H1 (cell line): ENCODE measurements at regions not wholly inside any gene's neighbourhood (a gene's known extent, or its start where the extent isn't known, plus 50 kb on each side); places are given as distances from the start of the nearest gene placed in this dataset.

ENCODE experiments used
- CTCF ChIA-PET: fragments of 300-600 bp; sonication (Branson Sonifier 250); formaldehyde crosslinking; loops from one replicate; lab custom pipeline; 2021; ENCODE audit not compliant: partially characterized antibody; lab: Charles Lee
- POLR2A ChIA-PET: fragments of 300-600 bp; sonication (Branson Sonifier 250); formaldehyde crosslinking; loops from one replicate; lab custom pipeline; 2021; ENCODE audit warnings: inconsistent platforms; ENCODE audit not compliant: partially characterized antibody; lab: Charles Lee
- DNase-seq, 2 experiments: peaks; one replicate each; pipeline versions ENCODE4 v3.0.0 to v3.0.0-alpha.2; 2010 to 2022; ENCODE audit warnings: low spot score in 2 of 2, low read depth in 1 of 2, mixed read lengths in 1 of 2
- FAIRE-seq: peaks from 2 replicates; lab custom pipeline; 2011; peaks lifted over from hg19 to GRCh38; lab: Jason Lieb, UNC
- H2AFZ ChIP-seq: 2 replicates; pipeline ENCODE4 v1.8.1; 2012; ENCODE audit warnings: low read length, inconsistent platforms
- H2AK5ac ChIP-seq: 2 replicates; pipeline ENCODE4 v1.6.1; 2013; ENCODE audit warnings: low read depth, low read length
- H2BK120ac ChIP-seq: replicated peaks from 2 replicates; pipeline ENCODE3; 2013; ENCODE audit warnings: low read depth, low read length, inconsistent platforms
- H2BK12ac ChIP-seq: 2 replicates; pipeline ENCODE4 v1.6.1; 2013; ENCODE audit warnings: low read depth, low read length
- H2BK15ac ChIP-seq: 2 replicates; pipeline ENCODE4 v1.6.1; 2013; ENCODE audit warnings: low read length
- H2BK20ac ChIP-seq: 2 replicates; pipeline ENCODE4 v1.6.1; 2013; ENCODE audit warnings: low read length
- H2BK5ac ChIP-seq: 2 replicates; pipeline ENCODE4 v1.6.1; 2013; ENCODE audit warnings: low read depth, low read length
- H3K14ac ChIP-seq: 2 replicates; pipeline ENCODE4 v1.6.1; 2013; ENCODE audit warnings: inconsistent platforms; ENCODE audit not compliant: insufficient read length
- H3K18ac ChIP-seq: 2 replicates; pipeline ENCODE4 v1.6.1; 2013; ENCODE audit warnings: low read length; ENCODE audit errors: extremely low read depth
- H3K23ac ChIP-seq: 2 replicates; pipeline ENCODE4 v1.6.1; 2013; ENCODE audit warnings: inconsistent platforms; ENCODE audit not compliant: insufficient read length
- H3K23me2 ChIP-seq: 2 replicates; pipeline ENCODE4 v1.6.1; 2013; ENCODE audit warnings: low read depth, low read length
- H3K27ac ChIP-seq: 2 replicates; pipeline ENCODE4 v1.6.1; 2011; ENCODE audit warnings: low read depth, low read length, inconsistent platforms
- H3K27me3 ChIP-seq, 4 experiments: replicated peaks in 1 of 4; 1 replicate in 1 of 4; 2 replicates in 3 of 4; pipeline versions ENCODE4 v1.6.1 to v1.8.1; 2011 to 2013; ENCODE audit warnings: low read length in 3 of 4, mild to moderate bottlenecking in 3 of 4, inconsistent platforms in 2 of 4, mixed read lengths in 2 of 4, moderate library complexity in 1 of 4; ENCODE audit not compliant: control insufficient read depth in 3 of 4, insufficient read depth in 3 of 4; ENCODE audit errors: extremely low read depth in 1 of 4
- H3K36me3 ChIP-seq, 4 experiments: 2 replicates each; pipeline versions ENCODE4 v1.6.1 to v1.8.1; 2011 to 2013; ENCODE audit warnings: mild to moderate bottlenecking in 4 of 4, low read length in 3 of 4, moderate library complexity in 2 of 4, control low read depth in 1 of 4, inconsistent platforms in 1 of 4; ENCODE audit not compliant: insufficient read depth in 4 of 4, control insufficient read depth in 2 of 4
- H3K4ac ChIP-seq: replicated peaks from 2 replicates; pipeline ENCODE3; 2013; ENCODE audit warnings: low read length, low read depth, mixed read lengths, inconsistent platforms; ENCODE audit not compliant: insufficient read length
- H3K4me1 ChIP-seq, 4 experiments: replicated peaks in 1 of 4; 1 replicate in 1 of 4; 2 replicates in 3 of 4; pipeline versions ENCODE4 v1.6.1 to v1.8.1; 2011 to 2013; ENCODE audit warnings: low read length in 3 of 4, inconsistent platforms in 2 of 4, mixed read lengths in 1 of 4; ENCODE audit not compliant: insufficient read depth in 4 of 4, control insufficient read depth in 3 of 4
- H3K4me2 ChIP-seq, 2 experiments: 2 replicates each; pipeline versions ENCODE4 v1.6.1 to v1.8.1; 2011 to 2013; ENCODE audit warnings: low read depth in 2 of 2, low read length in 2 of 2, control low read depth in 1 of 2, inconsistent platforms in 1 of 2, mild to moderate bottlenecking in 1 of 2; ENCODE audit not compliant: insufficient read depth in 1 of 2
- H3K4me3 ChIP-seq, 4 experiments: fragments of 200-600, 300-600 bp in 1 of 4; sonication (generic), shearing (Covaris generic), sonication (Bioruptor Twin) in 1 of 4; 2 replicates each; pipeline versions ENCODE4 v1.5.1 to v1.8.1; 2011 to 2016; ENCODE audit warnings: low read length in 4 of 4, low read depth in 3 of 4, control low read depth in 2 of 4, inconsistent platforms in 2 of 4, mild to moderate bottlenecking in 2 of 4, mixed read lengths in 1 of 4, moderate library complexity in 1 of 4; ENCODE audit not compliant: insufficient read depth in 2 of 4; ENCODE audit errors: extremely low read depth in 1 of 4
- H3K56ac ChIP-seq: replicated peaks from 2 replicates; pipeline ENCODE3; 2013; ENCODE audit warnings: low read depth, mild to moderate bottlenecking, mixed read lengths, low read length, inconsistent platforms; ENCODE audit not compliant: insufficient read length
- H3K79me1 ChIP-seq: 2 replicates; pipeline ENCODE4 v1.6.1; 2013; ENCODE audit warnings: low read depth, low read length, control low read depth
- H3K79me2 ChIP-seq, 2 experiments: 2 replicates each; pipeline versions ENCODE4 v1.6.1 to v1.8.1; 2012 to 2013; ENCODE audit warnings: low read length in 2 of 2, mild to moderate bottlenecking in 2 of 2, inconsistent platforms in 1 of 2; ENCODE audit not compliant: insufficient read depth in 2 of 2, control insufficient read depth in 1 of 2
- H3K9ac ChIP-seq, 4 experiments: replicated peaks in 1 of 4; 1 replicate in 1 of 4; 2 replicates in 3 of 4; pipeline versions ENCODE4 v1.6.1 to v1.8.1; 2011 to 2013; ENCODE audit warnings: low read depth in 3 of 4, low read length in 3 of 4, control low read depth in 2 of 4, mild to moderate bottlenecking in 2 of 4, moderate library complexity in 2 of 4, inconsistent platforms in 1 of 4; ENCODE audit errors: extremely low read depth in 1 of 4
- H3K9me3 ChIP-seq, 2 experiments: 2 replicates each; pipeline versions ENCODE4 v1.6.1 to v1.8.1; 2012 to 2013; ENCODE audit warnings: mild to moderate bottlenecking in 2 of 2, moderate library complexity in 2 of 2, control low read depth in 1 of 2, inconsistent platforms in 1 of 2, low read depth in 1 of 2, low read length in 1 of 2, mixed read lengths in 1 of 2; ENCODE audit not compliant: insufficient read depth in 2 of 2
- H4K20me1 ChIP-seq, 2 experiments: replicated peaks in 1 of 2; 2 replicates each; pipeline versions ENCODE3 to v1.8.1; 2011 to 2013; ENCODE audit warnings: inconsistent platforms in 2 of 2, low read length in 2 of 2, mild to moderate bottlenecking in 1 of 2; ENCODE audit not compliant: insufficient read depth in 2 of 2, control insufficient read depth in 1 of 2
- H4K5ac ChIP-seq: 2 replicates; pipeline ENCODE4 v1.6.1; 2013; ENCODE audit warnings: low read length, low read depth, mixed read lengths, inconsistent platforms; ENCODE audit not compliant: insufficient read length
- H4K8ac ChIP-seq: 2 replicates; pipeline ENCODE4 v1.8.0; 2013; ENCODE audit warnings: mild to moderate bottlenecking, moderate library complexity, low read length, inconsistent platforms; ENCODE audit not compliant: insufficient read depth; ENCODE audit errors: extremely low read depth
- H4K91ac ChIP-seq: replicated peaks from 2 replicates; pipeline ENCODE3; 2013; ENCODE audit warnings: low read length, mixed read lengths, inconsistent platforms; ENCODE audit not compliant: insufficient read length
- ATF3 ChIP-seq: IDR thresholded peaks from 2 replicates; pipeline ENCODE4 v1.6.1; 2011; ENCODE audit warnings: low read depth, mild to moderate bottlenecking, low read length; ENCODE audit not compliant: insufficient read depth
- CHD1 ChIP-seq: IDR thresholded peaks from 2 replicates; pipeline ENCODE4 v1.6.1; 2012; ENCODE audit warnings: low read depth, low read length, improper control_type of control experiment
- EGR1 ChIP-seq: IDR thresholded peaks from 2 replicates; pipeline ENCODE4 v1.6.1; 2011; ENCODE audit warnings: low read depth, low read length, borderline replicate concordance
- EZH2 ChIP-seq: fragments of 200-600 bp; sonication (generic); IDR thresholded peaks from 2 replicates; pipeline ENCODE4 v1.7.1; 2012; ENCODE audit warnings: low read depth, mild to moderate bottlenecking, moderate library complexity, low read length, inconsistent platforms; ENCODE audit not compliant: severe bottlenecking
- KDM1A ChIP-seq: fragments of 200-600, 300-600 bp; sonication (generic); IDR thresholded peaks from 2 replicates; pipeline ENCODE4 v1.7.1; 2016; ENCODE audit warnings: mild to moderate bottlenecking, low read length, borderline replicate concordance
- KDM5A ChIP-seq: fragments of 200-600 bp; IDR thresholded peaks from 2 replicates; pipeline ENCODE4 v1.7.1; 2012; ENCODE audit warnings: mild to moderate bottlenecking, low read length, inconsistent platforms, mixed read lengths
- POU5F1 ChIP-seq: IDR thresholded peaks from 2 replicates; pipeline ENCODE4 v1.6.1; 2011; ENCODE audit warnings: low read depth, mild to moderate bottlenecking, low read length, moderate library complexity
- RAD21 ChIP-seq, 2 experiments: IDR thresholded peaks in 1 of 2; conservative IDR thresholded peaks in 1 of 2; 2 replicates each; pipeline ENCODE4 v1.6.1; 2011; ENCODE audit warnings: low read depth in 2 of 2, low read length in 2 of 2, improper control_type of control experiment in 1 of 2, inconsistent platforms in 1 of 2, mild to moderate bottlenecking in 1 of 2, moderate library complexity in 1 of 2
- RBBP5 ChIP-seq: IDR thresholded peaks from 2 replicates; pipeline ENCODE4 v1.7.1; 2012; ENCODE audit warnings: low read depth, mild to moderate bottlenecking, inconsistent platforms, low read length, moderate library complexity, borderline replicate concordance
- RXRA ChIP-seq: IDR thresholded peaks from 2 replicates; pipeline ENCODE4 v1.6.1; 2011; ENCODE audit warnings: low read depth, mild to moderate bottlenecking, low read length, moderate library complexity; ENCODE audit not compliant: insufficient read depth
- SAP30 ChIP-seq: fragments of 300-600 bp; sonication (generic); IDR thresholded peaks from 2 replicates; pipeline ENCODE4 v1.7.1; 2012; ENCODE audit warnings: low read length, moderate library complexity, mild to moderate bottlenecking, inconsistent platforms; ENCODE audit not compliant: insufficient read depth, insufficient replicate concordance
- TBP ChIP-seq: IDR thresholded peaks from 2 replicates; pipeline ENCODE4 v1.6.1; 2011; ENCODE audit warnings: low read depth, low read length, improper control_type of control experiment
- TEAD4 ChIP-seq: IDR thresholded peaks from 2 replicates; pipeline ENCODE4 v1.6.1; 2012; ENCODE audit warnings: low read depth, low read length, inconsistent platforms, mixed read lengths
- WGBS, 2 experiments: shearing (Covaris generic) in 1 of 2; methylation state at CpG; one replicate each; pipeline versions ENCODE4 v1.1.6 to v1.1.7; 2013 to 2015; ENCODE audit warnings: low lambda C conversion rate in 2 of 2, mixed read lengths in 2 of 2, inconsistent platforms in 1 of 2, low coverage in 1 of 2, missing lambda C conversion rate in 1 of 2; ENCODE audit not compliant: insufficient replicate concordance in 2 of 2, insufficient coverage in 1 of 2, insufficient read length in 1 of 2; ENCODE audit errors: extremely low coverage in 1 of 2, missing lambda C conversion rate in 1 of 2; 5-methylcytosine and 5-hydroxymethylcytosine counted together

DNA sequence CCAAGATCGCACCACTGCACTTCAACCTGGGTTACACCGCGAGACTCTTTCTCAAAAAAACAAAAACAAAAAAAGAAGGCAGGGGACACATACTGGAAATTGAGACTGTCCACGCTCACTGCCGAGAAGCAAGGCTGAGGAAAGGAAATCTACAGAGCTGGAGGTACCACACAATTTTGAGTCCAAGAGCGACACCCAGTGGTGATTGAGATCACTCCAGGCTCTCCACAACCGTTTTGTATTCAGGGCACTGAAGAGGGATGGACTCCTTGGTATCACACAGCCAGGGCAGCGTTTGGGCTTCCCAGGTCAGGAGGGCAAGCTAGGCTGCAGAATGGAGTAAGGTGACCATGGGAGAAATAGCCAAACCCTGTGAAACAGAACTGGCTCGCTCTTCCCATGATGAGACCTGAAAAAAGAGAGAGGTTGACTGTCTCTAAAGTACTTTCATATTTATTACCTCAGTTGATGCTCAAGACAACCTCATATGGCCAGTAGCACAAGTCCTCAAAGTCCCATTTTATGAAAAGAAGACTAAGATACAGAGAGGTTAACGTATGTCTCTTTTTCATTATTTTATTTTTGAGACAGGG, 74.5 kb upstream of the YPEL5 start:
- no peak overlapping the region for H2AK5ac ChIP-seq
- H3K23me2 ChIP-seq, result no peaks in the 10 kb centered on the region
- H2BK120ac ChIP-seq, result no peak overlapping the region
- no peak overlapping the region for H2AFZ ChIP-seq
- H3K4me1 ChIP-seq, result peaks cover 0 to 3% (median 0%) of the 10 kb centered on the region in 4 experiments; a peak in 1 of 7 replicates
- H3K9ac ChIP-seq, result no peak overlapping the region
- no peak overlapping the region for H3K56ac ChIP-seq
- no peak overlapping the region for H4K91ac ChIP-seq
- CTCF ChIA-PET, result interaction anchor here (0.6 to 5.1 kb wide), 35 partner anchors 11 to 788 kb away, joined by 3 to 50 read pairs (median 4); partner anchors contain the start of gene ALK
- no peaks in the 10 kb centered on the region for H3K79me1 ChIP-seq
- H3K23ac ChIP-seq, result no peak overlapping the region
- H3K4me3 ChIP-seq, result no peak overlapping the region
- no peaks in the 10 kb centered on the region for H4K20me1 ChIP-seq
- peak; percentile 96 for FAIRE-seq
- H3K79me2 ChIP-seq, result no peaks in the 10 kb centered on the region
- H4K5ac ChIP-seq, result no peak overlapping the region
- no peak overlapping the region for H2BK15ac ChIP-seq
- no peak overlapping the region for H3K4me2 ChIP-seq
- H3K18ac ChIP-seq, result no peak overlapping the region
- peak; percentile 36 to 83 for DNase-seq
- WGBS, 2 experiments, result 37% methylated on average over 10 of the region's 10 CpGs; no CpG with 5 or more reads in 1 of the 2 experiments
- H2BK20ac ChIP-seq, result peak overlapping the region; percentile 1; the same call in 1 of the 2 replicates
- H3K36me3 ChIP-seq, result no peaks in the 10 kb centered on the region
- H3K4ac ChIP-seq, result no peak overlapping the region
- H4K8ac ChIP-seq, result no peak overlapping the region
- no peaks in the 10 kb centered on the region for H3K9me3 ChIP-seq
- POLR2A ChIA-PET, result no interaction called here
- no peak overlapping the region for H2BK5ac ChIP-seq
- no peak overlapping the region for H3K14ac ChIP-seq
- H3K27ac ChIP-seq, result no peak overlapping the region
- H2BK12ac ChIP-seq, result no peak overlapping the region
- no peaks in the 10 kb centered on the region for H3K27me3 ChIP-seq
- TF ChIP-seq SAP30, result no peak
- TF ChIP-seq ATF3, result no peak
- no peak for TF ChIP-seq RXRA
- TF ChIP-seq POU5F1, result no peak
- no peak for TF ChIP-seq CHD1
- no peak for TF ChIP-seq RBBP5
- no peak for TF ChIP-seq TBP
- no peak for TF ChIP-seq EZH2
- TF ChIP-seq TEAD4, result no peak
- TF ChIP-seq EGR1, result no peak
- no peak for TF ChIP-seq KDM5A
- peak; percentile 93 for TF ChIP-seq RAD21 (IDR thresholded peaks at IDR 0.05 in 1 of 2, conservative IDR thresholded peaks at IDR 0.05 in 1 of 2; ENCODE audit: low read depth in 2 of 2, low read length in 2 of 2)
- no peak for TF ChIP-seq KDM1A
